Liver (tissue), 8 donors: ENCODE measurements at regions not wholly inside any gene's neighbourhood (a gene's known extent, or its start where the extent isn't known, plus 50 kb on each side); places are given as distances from the start of the nearest gene placed in this dataset.

ENCODE experiments used
- DNase-seq: peaks from one replicate; pipeline ENCODE4 v3.0.0-alpha.2; 2017; ENCODE audit warnings: low spot score
- H3K27ac ChIP-seq, 2 donors: one replicate each; pipeline ENCODE4 v1.7.0; 2013; ENCODE audit warnings: inconsistent platforms in 2 of 2, low read length in 2 of 2, control low read depth in 1 of 2, low read depth in 1 of 2, mild to moderate bottlenecking in 1 of 2
- H3K27me3 ChIP-seq, 4 donors: one replicate each; pipeline versions ENCODE4 v1.6.1 to v1.7.0; 2013; ENCODE audit warnings: low read length in 3 of 4, inconsistent platforms in 1 of 4, mild to moderate bottlenecking in 1 of 4, moderate library complexity in 1 of 4; ENCODE audit not compliant: control insufficient read depth in 4 of 4, insufficient read depth in 4 of 4
- H3K36me3 ChIP-seq, 4 donors: one replicate each; pipeline versions ENCODE4 v1.6.1 to v1.7.0; 2013; ENCODE audit warnings: low read length in 3 of 4, mild to moderate bottlenecking in 3 of 4, low read depth in 1 of 4, moderate library complexity in 1 of 4; ENCODE audit not compliant: control insufficient read depth in 4 of 4, insufficient read depth in 3 of 4
- H3K4me1 ChIP-seq, 4 donors: one replicate each; pipeline versions ENCODE4 v1.6.1 to v1.7.0; 2013; ENCODE audit warnings: low read length in 3 of 4, mild to moderate bottlenecking in 3 of 4, moderate library complexity in 1 of 4; ENCODE audit not compliant: control insufficient read depth in 4 of 4, insufficient read depth in 4 of 4
- H3K4me3 ChIP-seq, 3 donors: one replicate each; pipeline versions ENCODE4 v1.6.1 to v1.7.0; 2013; ENCODE audit warnings: low read length in 3 of 3, control low read depth in 1 of 3, low read depth in 1 of 3, mild to moderate bottlenecking in 1 of 3
- H3K9ac ChIP-seq, 2 donors: one replicate each; pipeline ENCODE4 v1.7.0; 2013; ENCODE audit warnings: low read length in 2 of 2, mild to moderate bottlenecking in 2 of 2, moderate library complexity in 2 of 2, control low read depth in 1 of 2, low read depth in 1 of 2
- H3K9me3 ChIP-seq, 4 donors: one replicate each; pipeline versions ENCODE4 v1.6.1 to v1.7.0; 2013; ENCODE audit warnings: low read length in 3 of 4; ENCODE audit not compliant: control insufficient read depth in 4 of 4
- ATF3 ChIP-seq: IDR thresholded peaks from 2 replicates; pipeline ENCODE4 v1.6.1; 2016; ENCODE audit warnings: antibody characterized with exemption
- CTCF ChIP-seq: fragments of 150-350 bp; IDR thresholded peaks from 2 replicates; pipeline ENCODE4 v1.5.1; 2017; ENCODE audit warnings: improper control_type of control experiment, low read depth, low read length; ENCODE audit not compliant: missing input control
- EGR1 ChIP-seq, 2 donors: IDR thresholded peaks; 2 replicates each; pipeline ENCODE4 v1.6.1; 2016 to 2018; ENCODE audit warnings: antibody characterized with exemption in 2 of 2, low read depth in 2 of 2
- FOXA1 ChIP-seq: IDR thresholded peaks from 2 replicates; pipeline ENCODE4 v1.6.1; 2016; ENCODE audit warnings: antibody characterized with exemption
- FOXA2 ChIP-seq: IDR thresholded peaks from 2 replicates; pipeline ENCODE4 v1.6.1; 2016; ENCODE audit warnings: antibody characterized with exemption
- GABPA ChIP-seq, 2 donors: IDR thresholded peaks in 1 of 2; conservative IDR thresholded peaks in 1 of 2; 2 replicates each; pipeline ENCODE4 v1.6.1; 2016; ENCODE audit warnings: antibody characterized with exemption in 2 of 2, mild to moderate bottlenecking in 1 of 2, moderate library complexity in 1 of 2
- HNF4A ChIP-seq, 2 donors: conservative IDR thresholded peaks; 2 replicates each; pipeline ENCODE4 v1.6.1; 2016; ENCODE audit warnings: antibody characterized with exemption in 2 of 2, mild to moderate bottlenecking in 2 of 2
- HNF4G ChIP-seq: IDR thresholded peaks from 2 replicates; pipeline ENCODE4 v1.6.1; 2016; ENCODE audit warnings: antibody characterized with exemption
- JUND ChIP-seq, 2 donors: IDR thresholded peaks; 2 replicates each; pipeline ENCODE4 v1.6.1; 2016; ENCODE audit warnings: antibody characterized with exemption in 2 of 2
- MAX ChIP-seq: IDR thresholded peaks from 2 replicates; pipeline ENCODE4 v1.6.1; 2016; ENCODE audit warnings: antibody characterized with exemption
- NR2F2 ChIP-seq: IDR thresholded peaks from 2 replicates; pipeline ENCODE4 v1.6.1; 2016; ENCODE audit warnings: antibody characterized with exemption
- RAD21 ChIP-seq, 2 donors: IDR thresholded peaks; 2 replicates each; pipeline ENCODE4 v1.6.1; 2016; ENCODE audit warnings: antibody characterized with exemption in 2 of 2, mild to moderate bottlenecking in 2 of 2
- REST ChIP-seq: IDR thresholded peaks from 2 replicates; pipeline ENCODE4 v1.6.1; 2016; ENCODE audit warnings: antibody characterized with exemption, mild to moderate bottlenecking
- RXRA ChIP-seq, 2 donors: IDR thresholded peaks; 2 replicates each; pipeline ENCODE4 v1.6.1; 2017 to 2018; ENCODE audit warnings: antibody characterized with exemption in 2 of 2, mild to moderate bottlenecking in 1 of 2
- SP1 ChIP-seq: IDR thresholded peaks from 2 replicates; pipeline ENCODE4 v1.6.1; 2018; ENCODE audit warnings: antibody characterized with exemption, mild to moderate bottlenecking
- TAF1 ChIP-seq: conservative IDR thresholded peaks from 2 replicates; pipeline ENCODE4 v1.6.1; 2016; ENCODE audit warnings: antibody characterized with exemption, mild to moderate bottlenecking
- YY1 ChIP-seq: IDR thresholded peaks from 2 replicates; pipeline ENCODE4 v1.6.1; 2016; ENCODE audit warnings: antibody characterized with exemption, mild to moderate bottlenecking
- ZBTB33 ChIP-seq: IDR thresholded peaks from 2 replicates; pipeline ENCODE4 v1.6.1; 2016; ENCODE audit warnings: antibody characterized with exemption
- WGBS: extraction: QIAGEN DNeasy Blood & Tissue Kit; methylation state at CpG from one replicate; pipeline ENCODE4 v1.1.7; 2013; 5-methylcytosine and 5-hydroxymethylcytosine counted together
- donor health status: healthy.
- donor health status: healthy.
- donor health status: healthy.
- donor health status: healthy.
- donor health status: healthy.

GRCh38 chr15:31745841-31746240 lies 284.5 kb upstream of the CHRNA7 start (continued):
- no peak for TF ChIP-seq SP1
- TF ChIP-seq GABPA (IDR thresholded peaks at IDR 0.05 in 1 of 2, conservative IDR thresholded peaks at IDR 0.05 in 1 of 2), result no peak
- no peak for TF ChIP-seq RAD21 (IDR thresholded peaks at IDR 0.05)

- Histone ChIP-seq H3K9ac (no peak overlapping the region), H3K36me3 (no peaks in the 10 kb centered on the region), H3K4me1 (no peaks in the 10 kb centered on the region), H3K4me3 (no peak overlapping the region), H3K27ac (no peak overlapping the region), H3K9me3 (no peaks in the 10 kb centered on the region), H3K27me3 (no peaks in the 10 kb centered on the region)
- 75% methylated on average over 2 of the region's 2 CpGs for WGBS
- no peak for DNase-seq
- TF ChIP-seq ATF3, result no peak
- TF ChIP-seq RAD21 (IDR thresholded peaks at IDR 0.05), result no peak
- no peak for TF ChIP-seq EGR1 (IDR thresholded peaks at IDR 0.05; ENCODE audit: low read depth in 2 of 2)
- no peak for TF ChIP-seq ZBTB33
- TF ChIP-seq SP1, result no peak
- no peak for TF ChIP-seq JUND (IDR thresholded peaks at IDR 0.05)
- TF ChIP-seq GABPA (IDR thresholded peaks at IDR 0.05 in 1 of 2, conservative IDR thresholded peaks at IDR 0.05 in 1 of 2), result no peak
- no peak for TF ChIP-seq REST
- no peak for TF ChIP-seq RXRA (IDR thresholded peaks at IDR 0.05)
- TF ChIP-seq HNF4A (conservative IDR thresholded peaks at IDR 0.05), result no peak
Observed at GRCh38 chr15:31752065-31752762, 278.1 kb upstream of the CHRNA7 start.

- H3K9ac ChIP-seq, result no peak overlapping the region
- no peak overlapping the region for H3K27ac ChIP-seq
- DNase-seq, result no peak
- H3K4me1 ChIP-seq, result no peaks in the 10 kb centered on the region
- H3K9me3 ChIP-seq, result no peaks in the 10 kb centered on the region
- no peaks in the 10 kb centered on the region for H3K36me3 ChIP-seq
- H3K27me3 ChIP-seq, result no peaks in the 10 kb centered on the region
- WGBS, result 69% methylated on average over 3 of the region's 3 CpGs
- H3K4me3 ChIP-seq, result no peak overlapping the region
- no peak for TF ChIP-seq TAF1
- no peak for TF ChIP-seq ZBTB33
- TF ChIP-seq YY1, result no peak
- TF ChIP-seq NR2F2, result no peak
- TF ChIP-seq RAD21 (IDR thresholded peaks at IDR 0.05), result no peak
- TF ChIP-seq CTCF, result no peak
- no peak for TF ChIP-seq HNF4G
- TF ChIP-seq FOXA1, result no peak
- no peak for TF ChIP-seq GABPA (IDR thresholded peaks at IDR 0.05 in 1 of 2, conservative IDR thresholded peaks at IDR 0.05 in 1 of 2)
- TF ChIP-seq RXRA (IDR thresholded peaks at IDR 0.05), result no peak
- no peak for TF ChIP-seq MAX
- TF ChIP-seq EGR1 (IDR thresholded peaks at IDR 0.05; ENCODE audit: low read depth in 2 of 2), result no peak
- no peak for TF ChIP-seq FOXA2
Observed at GRCh38 chr15:31752905-31753304, 277.4 kb upstream of the CHRNA7 start.
